Fibroblast of lung (primary cell): ENCODE measurements at regions not wholly inside any gene's neighbourhood (a gene's known extent, or its start where the extent isn't known, plus 50 kb on each side); places are given as distances from the start of the nearest gene placed in this dataset.

Experiments
- CTCF ChIP-seq, 2 donors: IDR thresholded peaks in 1 of 2; conservative IDR thresholded peaks in 1 of 2; 1 replicate in 1 of 2; 2 replicates in 1 of 2; pipeline ENCODE4 v1.5.1; 2011 to 2012; ENCODE audit warnings: low read length in 2 of 2, control low read depth in 1 of 2, inconsistent platforms in 1 of 2, low read depth in 1 of 2, mild to moderate bottlenecking in 1 of 2
- EZH2 ChIP-seq: IDR thresholded peaks from 2 replicates; pipeline ENCODE4 v1.5.1; 2012; ENCODE audit warnings: low read length, control low read depth, mild to moderate bottlenecking; ENCODE audit errors: missing control alignments

- TF ChIP-seq CTCF (conservative IDR thresholded peaks at IDR 0.05 in 1 of 2, IDR thresholded peaks at IDR 0.05 in 1 of 2; ENCODE audit: low read depth in 1 of 2, low read length in 2 of 2), result no peak
- no peak for TF ChIP-seq EZH2
Measured at GRCh38 chr5:163944738-163945137, 439.3 kb downstream of the MAT2B start.
